ENCODE measurements at regions not wholly inside any gene's neighbourhood (a gene's known extent, or its start where the extent isn't known, plus 50 kb on each side); places are given as distances from the start of the nearest gene placed in this dataset.
"Not testable (repeated sequence)": the region's sequence is repeated elsewhere in the genome, so short reads cannot be mapped to it uniquely, and the experiment has no call there.

- DNase-seq, result no peak
Observed at GRCh38 chr10:94129393-94130130, 135.8 kb downstream of the PLCE1 start.

- DNase-seq, result no peak
Observed at GRCh38 chr10:94131885-94132284, 138.2 kb downstream of the PLCE1 start.

- DNase-seq, result no peak
Observed at GRCh38 chr10:94133239-94133638, 139.5 kb downstream of the PLCE1 start.

- DNase-seq, result no peak
Observed at GRCh38 chr10:94137747-94138146, 144.0 kb downstream of the PLCE1 start.

DNA sequence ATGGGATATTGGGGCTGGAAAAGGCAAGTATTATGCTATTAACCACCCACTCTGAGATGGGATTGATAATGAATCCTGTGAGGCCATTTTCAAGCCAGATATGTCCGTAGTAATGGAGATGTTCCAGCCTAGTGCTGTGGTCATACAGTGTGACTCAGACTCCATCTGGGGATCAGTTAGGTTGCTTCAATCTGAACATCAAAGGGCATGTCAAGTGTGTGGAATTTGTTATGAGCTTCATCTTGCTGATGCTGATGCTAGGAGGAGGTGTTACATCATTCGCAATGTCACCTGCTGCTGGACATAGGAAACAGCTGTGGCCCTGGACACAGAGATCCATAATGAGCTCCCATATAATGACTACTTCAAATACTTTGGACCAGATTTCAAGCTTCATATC lies 144.7 kb downstream of the PLCE1 start:
- no peak for DNase-seq

DNA sequence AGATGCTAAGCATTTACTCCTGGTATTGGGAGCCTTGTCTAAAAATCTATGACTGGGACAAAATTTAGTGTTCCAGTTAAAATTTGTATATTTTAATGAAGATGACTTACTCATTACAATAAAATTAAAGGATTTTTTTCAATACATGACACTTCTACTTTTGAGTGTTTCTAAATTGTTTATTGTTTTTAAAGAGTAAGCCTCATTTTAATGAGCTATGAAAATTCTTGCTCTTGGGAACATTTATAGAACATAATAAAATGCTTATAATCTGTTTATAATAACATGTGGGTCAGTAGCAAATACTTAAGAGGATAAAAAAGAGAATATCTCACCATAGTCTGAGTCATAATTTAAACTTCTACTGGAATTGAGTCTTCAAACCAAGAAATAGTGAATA lies 149.5 kb downstream of the PLCE1 start:
- no peak for DNase-seq

DNA sequence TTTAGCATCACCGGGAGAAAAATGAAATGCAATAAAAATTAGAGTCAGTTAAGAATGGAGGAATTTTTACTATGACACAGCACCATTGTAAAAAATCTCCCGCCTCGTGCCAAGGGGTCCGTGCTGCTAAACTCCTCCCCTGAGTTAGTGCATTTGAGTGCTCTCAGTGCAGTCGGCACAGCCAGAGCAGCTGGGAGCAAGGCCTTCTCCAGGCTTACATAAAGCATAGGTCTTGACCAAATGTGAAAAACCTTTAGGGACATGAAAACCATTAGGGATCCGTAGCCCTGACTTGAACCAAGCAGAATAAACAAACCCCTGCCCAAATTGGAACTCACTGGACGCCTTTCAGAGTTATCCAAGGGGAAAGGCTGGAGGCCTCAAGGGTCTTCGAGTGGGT lies 152.6 kb downstream of the PLCE1 start:
- no peak for DNase-seq

DNA sequence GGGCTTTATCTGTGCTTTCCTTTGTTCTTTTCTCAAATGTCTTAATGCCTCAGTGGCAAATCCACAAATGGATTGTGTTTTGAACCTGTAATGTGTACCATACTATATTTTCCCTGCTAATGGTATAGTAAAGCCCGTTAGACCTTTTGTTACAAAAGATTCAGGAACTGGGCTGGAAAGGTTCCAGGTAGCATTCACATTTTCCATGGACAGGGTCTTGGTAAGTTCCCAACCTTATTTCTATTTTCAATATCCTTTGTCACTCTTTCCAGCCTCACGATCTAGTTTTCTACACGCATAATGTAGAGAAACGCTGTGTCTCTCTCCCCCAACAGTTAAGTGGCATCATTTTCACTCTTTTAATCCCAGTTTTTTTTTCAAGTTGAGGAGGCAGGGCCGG lies 153.0 kb downstream of the PLCE1 start:
- no peak for DNase-seq

DNA sequence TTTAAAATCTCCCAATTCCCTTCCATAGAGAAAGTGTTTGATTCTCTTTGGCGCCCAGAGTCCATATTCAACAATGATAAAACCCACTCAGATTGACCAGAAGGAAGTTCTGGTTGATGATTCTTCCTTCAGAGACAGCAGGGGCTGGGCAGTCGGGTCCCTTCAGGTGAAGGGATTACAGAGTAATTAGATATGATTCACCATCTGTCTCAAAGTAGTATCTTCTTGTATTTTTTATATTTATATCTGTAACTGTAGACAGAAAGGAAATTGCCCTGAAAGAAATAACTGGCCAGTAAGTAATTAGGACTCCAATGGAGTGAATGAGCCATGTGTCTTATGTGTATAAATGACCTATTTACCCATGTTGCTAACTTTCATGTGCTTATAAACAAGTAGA lies 156.0 kb downstream of the PLCE1 start:
- no peak for DNase-seq

- no peak for DNase-seq
Observed at GRCh38 chr10:94150541-94151184, 156.9 kb downstream of the PLCE1 start.

- DNase-seq, result no peak
Observed at GRCh38 chr10:94155722-94156271, 162.1 kb downstream of the PLCE1 start.

GRCh38 chr10:94156453-94156852 lies 162.7 kb downstream of the PLCE1 start:
- DNase-seq, result no peak

DNA sequence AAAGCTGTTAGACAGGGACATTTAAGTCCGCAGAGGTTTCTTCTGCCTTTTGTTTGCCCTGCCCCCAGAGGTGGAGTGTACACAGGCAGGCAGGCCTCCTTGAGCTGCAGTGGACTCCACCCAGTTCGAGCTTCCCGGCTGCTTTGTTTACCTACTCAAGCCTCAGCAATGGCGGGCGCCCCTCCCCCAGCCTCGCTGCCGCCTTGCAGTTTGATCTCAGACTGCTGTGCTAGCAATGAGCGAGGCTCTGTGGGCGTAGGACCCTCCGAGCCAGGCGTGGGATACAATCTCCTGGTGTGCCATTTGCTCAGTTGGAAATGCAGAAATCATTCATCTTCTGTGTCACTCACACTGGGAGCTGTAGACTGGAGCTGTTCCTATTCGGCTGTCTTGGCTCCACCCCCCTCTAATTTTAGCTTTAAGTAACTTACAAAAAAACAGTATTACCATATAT lies 171.5 kb downstream of the PLCE1 start:
- not testable (repeated sequence) for DNase-seq

DNA sequence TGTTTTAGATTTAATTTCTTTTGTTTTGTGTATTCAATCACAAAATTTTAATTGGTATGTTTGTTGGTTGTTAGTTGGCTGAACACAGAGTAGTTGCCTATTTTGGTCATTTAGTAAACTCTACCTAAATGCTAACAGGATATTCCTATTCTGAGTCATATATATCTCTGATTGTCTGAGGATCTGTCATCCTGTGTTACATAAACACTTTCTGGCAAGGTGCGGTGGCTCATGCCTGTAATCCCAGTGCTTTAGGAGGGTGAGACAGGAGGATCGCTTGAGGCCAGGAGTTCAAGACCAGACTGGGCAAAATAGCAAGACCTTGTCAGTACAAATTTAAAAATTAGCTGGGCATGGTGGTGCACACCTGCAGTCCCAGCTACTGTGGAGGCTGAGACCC lies 178.6 kb downstream of the PLCE1 start:
- no peak for DNase-seq

DNA sequence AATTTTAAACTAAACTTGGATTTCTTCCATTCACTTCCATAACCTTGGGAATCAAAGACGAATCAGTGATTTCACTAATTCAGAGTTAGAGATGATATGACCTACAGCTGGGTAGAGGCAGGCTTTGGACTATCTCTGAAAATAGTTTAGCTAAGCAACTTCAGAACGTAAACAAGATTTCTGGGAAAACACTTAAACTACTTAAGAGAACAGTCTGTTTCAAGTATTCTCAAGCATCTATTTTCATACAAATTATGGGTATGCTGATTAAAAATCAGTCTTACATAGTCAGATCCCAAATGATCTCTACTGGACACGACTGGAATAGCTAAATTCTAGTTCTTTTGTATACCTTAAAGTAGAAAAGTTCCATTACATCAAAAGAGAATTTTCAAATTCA lies 179.9 kb downstream of the PLCE1 start:
- DNase-seq, result no peak

DNA sequence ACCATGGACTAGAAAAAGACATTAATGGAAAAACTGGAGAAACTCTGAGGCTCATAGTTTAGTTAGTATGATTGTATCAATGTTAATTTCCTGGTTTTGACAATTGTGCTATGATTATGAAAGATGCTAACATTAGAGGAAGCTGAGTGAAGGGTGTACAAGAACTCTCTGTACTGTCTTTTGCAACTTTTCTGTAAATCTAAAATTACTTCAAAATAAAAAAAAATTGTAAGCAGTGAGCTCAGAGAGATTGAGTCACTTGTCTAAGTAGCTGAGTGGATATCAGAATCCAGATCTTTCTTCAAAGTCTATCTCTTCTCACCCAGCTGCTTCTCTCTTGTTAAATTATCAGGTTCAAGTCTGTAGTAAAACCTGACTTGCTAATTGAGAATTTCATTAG lies 181.1 kb downstream of the PLCE1 start:
- DNase-seq, result no peak

- no peak for DNase-seq
Observed at GRCh38 chr10:94178475-94179253, 184.1 kb downstream of the NOC3L start.

DNA sequence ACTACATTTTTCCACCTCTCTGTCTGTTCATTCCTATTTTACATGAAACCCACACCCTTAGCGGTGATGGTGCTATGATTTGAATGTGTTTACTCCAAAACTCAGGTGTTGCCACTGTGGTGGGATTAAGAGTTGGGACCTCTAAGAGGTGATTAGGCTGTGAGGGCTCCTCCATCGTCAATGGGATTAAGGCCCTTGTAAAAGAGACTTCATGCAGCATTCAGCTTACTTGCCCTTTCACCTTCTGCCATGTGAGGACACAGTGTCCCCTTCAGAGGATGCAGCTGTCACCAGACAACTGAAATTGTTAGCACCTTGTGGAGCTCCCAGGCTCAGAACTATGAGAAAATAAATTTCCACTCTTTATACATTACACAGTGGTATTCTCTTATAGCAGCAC lies 182.2 kb downstream of the NOC3L start:
- DNase-seq, result no peak

- no peak for DNase-seq
Observed at GRCh38 chr10:94183666-94184264, 179.0 kb downstream of the NOC3L start.

GRCh38 chr10:94186722-94187121 lies 176.0 kb downstream of the NOC3L start:
- no peak for DNase-seq

- no peak for DNase-seq
Observed at GRCh38 chr10:94192333-94192732, 170.4 kb downstream of the NOC3L start.

DNA sequence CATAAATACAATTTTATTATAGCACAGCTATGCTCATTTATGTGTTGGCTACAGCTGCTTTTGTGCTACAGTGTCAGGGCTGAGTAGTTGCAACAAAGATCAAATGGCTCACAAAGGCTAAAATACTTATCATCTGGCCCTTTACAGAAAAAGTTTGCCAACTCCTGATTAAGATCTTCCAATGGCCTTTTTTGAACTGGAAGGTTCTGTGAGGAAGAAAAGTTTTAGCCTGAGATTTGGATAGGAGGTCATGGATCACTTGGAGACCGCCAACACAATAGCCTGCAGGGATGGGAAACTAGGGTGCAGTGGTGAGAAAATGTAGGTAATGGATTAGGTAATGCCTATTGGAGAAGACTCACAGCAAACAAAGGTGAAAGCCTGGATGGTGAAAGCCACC lies 169.8 kb downstream of the NOC3L start:
- no peak for DNase-seq

- no peak for DNase-seq
Observed at GRCh38 chr10:94193466-94193924, 169.2 kb downstream of the NOC3L start.
